B cell (primary cell): ENCODE measurements at regions not wholly inside any gene's neighbourhood (a gene's known extent, or its start where the extent isn't known, plus 50 kb on each side); places are given as distances from the start of the nearest gene placed in this dataset.

Experiments
- ATAC-seq: fragments of 200-7000 bp; cut with Tn5 transposase; one replicate; pipeline ENCODE4 v1.10.0; 2021; ENCODE audit warnings: low read depth, mild to moderate bottlenecking, moderate number of reproducible peaks, moderate library complexity
- CTCF ChIA-PET: fragments of 350-600 bp; sonication (Branson Sonifier 250); formaldehyde crosslinking; loops from one replicate; lab custom pipeline; 2021; ENCODE audit warnings: antibody characterized with exemption, inconsistent platforms; lab: Charles Lee
- POLR2A ChIA-PET: fragments of 350-600 bp; sonication (Branson Sonifier 250); formaldehyde crosslinking; loops from one replicate; lab custom pipeline; 2021; ENCODE audit warnings: antibody characterized with exemption; lab: Charles Lee
- DNase-seq: peaks from one replicate; pipeline ENCODE4 v3.0.0; 2013
- H2AFZ ChIP-seq: 2 replicates; pipeline ENCODE4 v1.6.1; 2012; ENCODE audit warnings: mild to moderate bottlenecking, low read depth, low read length; ENCODE audit not compliant: insufficient read depth, poor library complexity, severe bottlenecking
- H3K27ac ChIP-seq, 2 donors: 1 replicate in 1 of 2; 2 replicates in 1 of 2; pipeline ENCODE4 v1.5.1; 2012 to 2013; ENCODE audit warnings: low read length in 2 of 2, mild to moderate bottlenecking in 2 of 2, moderate library complexity in 1 of 2
- H3K27me3 ChIP-seq, 4 experiments: fragments of 200-600 bp in 1 of 4; sonication (generic) in 1 of 4; replicated peaks in 1 of 4; 1 replicate in 2 of 4; 2 replicates in 2 of 4; pipeline versions ENCODE4 v1.6.1 to v1.7.0; 2013 to 2016; ENCODE audit warnings: low read length in 3 of 4, mild to moderate bottlenecking in 2 of 4, mixed read lengths in 1 of 4, moderate library complexity in 1 of 4; ENCODE audit not compliant: insufficient read depth in 4 of 4, control insufficient read depth in 3 of 4; ENCODE audit errors: control extremely low read depth in 1 of 4
- H3K36me3 ChIP-seq, 2 experiments: replicated peaks in 1 of 2; 1 replicate in 1 of 2; 2 replicates in 1 of 2; pipeline versions ENCODE4 v1.6.1 to v1.7.1; 2013; ENCODE audit warnings: low read length in 1 of 2; ENCODE audit not compliant: insufficient read depth in 2 of 2, control insufficient read depth in 1 of 2; ENCODE audit errors: control extremely low read depth in 1 of 2, extremely low read depth in 1 of 2
- H3K4me1 ChIP-seq, 2 donors: fragments of 200-600 bp in 1 of 2; sonication (generic) in 1 of 2; 1 replicate in 1 of 2; 2 replicates in 1 of 2; pipeline versions ENCODE4 v1.5.1 to v1.6.1; 2013 to 2017; ENCODE audit warnings: low read length in 2 of 2; ENCODE audit not compliant: control insufficient read depth in 2 of 2, insufficient read depth in 2 of 2
- H3K4me2 ChIP-seq: replicated peaks from 2 replicates; pipeline ENCODE3; 2012; ENCODE audit warnings: mild to moderate bottlenecking, low read depth, low read length; ENCODE audit not compliant: poor library complexity, severe bottlenecking
- H3K4me3 ChIP-seq, 5 experiments: fragments of 200-600 bp in 1 of 5; sonication (generic) in 1 of 5; 1 replicate in 3 of 5; 2 replicates in 2 of 5; pipeline versions ENCODE4 v1.5.1 to v1.7.0; 2011 to 2016; ENCODE audit warnings: low read length in 4 of 5, mild to moderate bottlenecking in 4 of 5, low read depth in 2 of 5, control low read depth in 1 of 5, moderate library complexity in 1 of 5; ENCODE audit not compliant: insufficient read depth in 1 of 5; ENCODE audit errors: control extremely low read depth in 1 of 5, extremely low read depth in 1 of 5
- H3K79me2 ChIP-seq: fragments of 200-600 bp; sonication (generic); one replicate; pipeline ENCODE4 v1.6.0; 2016; ENCODE audit warnings: low read length; ENCODE audit not compliant: control insufficient read depth, insufficient read depth
- H3K9ac ChIP-seq: fragments of 200-600 bp; sonication (generic); 2 replicates; pipeline ENCODE4 v1.6.1; 2017; ENCODE audit warnings: mild to moderate bottlenecking, low read length, moderate library complexity
- H3K9me3 ChIP-seq, 3 donors: one replicate each; pipeline versions ENCODE4 v1.6.1 to v1.7.1; 2013; ENCODE audit warnings: low read length in 2 of 3; ENCODE audit not compliant: control insufficient read depth in 2 of 3, insufficient read depth in 1 of 3; ENCODE audit errors: control extremely low read depth in 1 of 3
- H4K20me1 ChIP-seq: 2 replicates; pipeline ENCODE4 v1.6.0; 2012; ENCODE audit warnings: mild to moderate bottlenecking, low read length; ENCODE audit not compliant: insufficient read depth, control insufficient read depth, poor library complexity, severe bottlenecking
- H3K27ac Mint-ChIP-seq: one replicate; pipeline ENCODE4 v1.8.0; 2021; ENCODE audit warnings: mixed read lengths
- H3K27me3 Mint-ChIP-seq: one replicate; pipeline ENCODE4 v1.8.0; 2021; ENCODE audit warnings: mixed read lengths
- H3K4me1 Mint-ChIP-seq: one replicate; pipeline ENCODE4 v1.8.0; 2021; ENCODE audit warnings: mixed read lengths
- H3K4me3 Mint-ChIP-seq: one replicate; pipeline ENCODE4 v1.8.0; 2021; ENCODE audit warnings: mixed read lengths
- H3K9me3 Mint-ChIP-seq: one replicate; pipeline ENCODE4 v1.8.0; 2022; ENCODE audit warnings: mixed read lengths; ENCODE audit not compliant: insufficient read depth
- EZH2 ChIP-seq: IDR thresholded peaks from 2 replicates; pipeline ENCODE4 v1.6.1; 2012; ENCODE audit warnings: borderline replicate concordance, low read depth, mild to moderate bottlenecking, moderate library complexity, low read length; ENCODE audit not compliant: insufficient read depth, poor library complexity, severe bottlenecking
- WGBS: methylation state at CpG from one replicate; pipeline ENCODE4 v1.1.5; 2013; ENCODE audit warnings: missing lambda C conversion rate; ENCODE audit not compliant: insufficient coverage; 5-methylcytosine and 5-hydroxymethylcytosine counted together
- intact Hi-C: fragments of 100-400 bp; cut with micrococcal nuclease; formaldehyde crosslinking; loops from one replicate; pipeline ENCODE4 v1.10.0; 2022
- TF ChIP-seq, protein P1 (sequence below): fragments of 200-600 bp; IDR thresholded peaks from one replicate; pipeline ENCODE4 v1.8.0; 2022; ENCODE audit warnings: antibody characterized with exemption, mild to moderate bottlenecking

GRCh38 chr3:46102780-46103130 is 75.5 kb upstream of the XCR1 start:
- DNase-seq (no peak), ATAC-seq (no peak)
- Mint-ChIP-seq H3K27ac (no peak overlapping the region), H3K4me3 (no peak overlapping the region), H3K4me1 (peaks cover 48% of the 10 kb centered on the region), H3K27me3 (no peaks in the 10 kb centered on the region), H3K9me3 (no peaks in the 10 kb centered on the region)
- Histone ChIP-seq H3K4me1 (peaks cover 30 to 40% of the 10 kb centered on the region in 2 donors), H3K9me3 (no peaks in the 10 kb centered on the region), H3K27me3 (no peaks in the 10 kb centered on the region), H3K79me2 (no peaks in the 10 kb centered on the region), H3K9ac (no peak overlapping the region), H3K27ac (no peak overlapping the region), H3K4me2 (no peak overlapping the region), H2AFZ (no peak overlapping the region), H3K36me3 (no peaks in the 10 kb centered on the region), H4K20me1 (no peaks in the 10 kb centered on the region), H3K4me3 (no peak overlapping the region)
- intact Hi-C loops = no loop called here
- TF ChIP-seq, protein P1, sequence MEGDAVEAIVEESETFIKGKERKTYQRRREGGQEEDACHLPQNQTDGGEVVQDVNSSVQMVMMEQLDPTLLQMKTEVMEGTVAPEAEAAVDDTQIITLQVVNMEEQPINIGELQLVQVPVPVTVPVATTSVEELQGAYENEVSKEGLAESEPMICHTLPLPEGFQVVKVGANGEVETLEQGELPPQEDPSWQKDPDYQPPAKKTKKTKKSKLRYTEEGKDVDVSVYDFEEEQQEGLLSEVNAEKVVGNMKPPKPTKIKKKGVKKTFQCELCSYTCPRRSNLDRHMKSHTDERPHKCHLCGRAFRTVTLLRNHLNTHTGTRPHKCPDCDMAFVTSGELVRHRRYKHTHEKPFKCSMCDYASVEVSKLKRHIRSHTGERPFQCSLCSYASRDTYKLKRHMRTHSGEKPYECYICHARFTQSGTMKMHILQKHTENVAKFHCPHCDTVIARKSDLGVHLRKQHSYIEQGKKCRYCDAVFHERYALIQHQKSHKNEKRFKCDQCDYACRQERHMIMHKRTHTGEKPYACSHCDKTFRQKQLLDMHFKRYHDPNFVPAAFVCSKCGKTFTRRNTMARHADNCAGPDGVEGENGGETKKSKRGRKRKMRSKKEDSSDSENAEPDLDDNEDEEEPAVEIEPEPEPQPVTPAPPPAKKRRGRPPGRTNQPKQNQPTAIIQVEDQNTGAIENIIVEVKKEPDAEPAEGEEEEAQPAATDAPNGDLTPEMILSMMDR = no peak
- no peak for TF ChIP-seq EZH2
- ChIA-PET POLR2A (no interaction called here), CTCF (interaction anchor here (1.3 kb wide), 1 partner anchor 265 kb away, joined by 3 read pairs; no protein-coding TSS in a partner anchor)

GRCh38 chr3:46102059-46102779 is 74.9 kb upstream of the XCR1 start:
- no peak for ATAC-seq
- no peak overlapping the region for H3K9ac ChIP-seq
- H3K9me3 ChIP-seq = no peaks in the 10 kb centered on the region
- H3K27ac ChIP-seq = no peak overlapping the region
- H3K4me2 ChIP-seq = no peak overlapping the region
- no peaks in the 10 kb centered on the region for H3K9me3 Mint-ChIP-seq
- H3K4me1 Mint-ChIP-seq = peaks cover 54% of the 10 kb centered on the region
- TF ChIP-seq, protein P1 = no peak
- TF ChIP-seq EZH2 = no peak
- no CpG with 5 or more reads among the region's 2 CpGs for WGBS
- no peak overlapping the region for H2AFZ ChIP-seq
- intact Hi-C loops = no loop called here
- H3K27me3 ChIP-seq = no peaks in the 10 kb centered on the region
- no peaks in the 10 kb centered on the region for H3K27me3 Mint-ChIP-seq
- no peak for DNase-seq
- H3K79me2 ChIP-seq = no peaks in the 10 kb centered on the region
- no peaks in the 10 kb centered on the region for H4K20me1 ChIP-seq
- no peak overlapping the region for H3K4me3 Mint-ChIP-seq
- POLR2A ChIA-PET = no interaction called here
- H3K4me1 ChIP-seq = peaks cover 36 to 45% of the 10 kb centered on the region in 2 donors
- no peak overlapping the region for H3K4me3 ChIP-seq
- no peak overlapping the region for H3K27ac Mint-ChIP-seq
- CTCF ChIA-PET = interaction anchor here (1.3 to 2.0 kb wide), 3 partner anchors 96 to 266 kb away, joined by 3 to 9 read pairs (median 4); partner anchors contain the start of gene CCR1
- no peaks in the 10 kb centered on the region for H3K36me3 ChIP-seq
